Fibroblast of skin of left biceps (primary cell): ENCODE measurements at regions not wholly inside any gene's neighbourhood (a gene's known extent, or its start where the extent isn't known, plus 50 kb on each side); places are given as distances from the start of the nearest gene placed in this dataset.
"Not testable (repeated sequence)": the region's sequence is repeated elsewhere in the genome, so short reads cannot be mapped to it uniquely, and the experiment has no call there.

ENCODE experiments used
- DNase-seq, 2 experiments: peaks; one replicate each; pipeline ENCODE4 v3.0.0-alpha.2; 2013; ENCODE audit warnings: low read depth in 2 of 2

DNA sequence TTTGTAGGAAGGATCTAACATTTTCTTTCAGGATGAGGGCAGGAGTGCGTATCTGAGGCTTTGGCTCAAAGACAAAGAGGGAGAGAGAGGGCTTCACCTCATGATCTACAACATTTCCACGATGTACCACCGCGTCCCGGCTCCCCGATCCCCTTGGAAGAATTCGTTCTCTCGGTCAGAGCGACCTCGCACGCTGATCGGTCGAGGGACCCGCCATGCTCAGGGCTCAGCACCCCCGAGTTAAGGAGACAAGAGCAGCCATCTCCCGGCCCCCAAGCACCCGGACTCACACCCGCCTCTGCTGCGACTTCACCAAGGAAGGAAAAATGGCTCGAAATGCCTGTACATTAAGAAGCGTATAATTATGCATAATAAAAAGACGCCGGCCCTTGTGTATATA, 89.5 kb upstream of the RPL38 start:
- no peak for DNase-seq

DNA sequence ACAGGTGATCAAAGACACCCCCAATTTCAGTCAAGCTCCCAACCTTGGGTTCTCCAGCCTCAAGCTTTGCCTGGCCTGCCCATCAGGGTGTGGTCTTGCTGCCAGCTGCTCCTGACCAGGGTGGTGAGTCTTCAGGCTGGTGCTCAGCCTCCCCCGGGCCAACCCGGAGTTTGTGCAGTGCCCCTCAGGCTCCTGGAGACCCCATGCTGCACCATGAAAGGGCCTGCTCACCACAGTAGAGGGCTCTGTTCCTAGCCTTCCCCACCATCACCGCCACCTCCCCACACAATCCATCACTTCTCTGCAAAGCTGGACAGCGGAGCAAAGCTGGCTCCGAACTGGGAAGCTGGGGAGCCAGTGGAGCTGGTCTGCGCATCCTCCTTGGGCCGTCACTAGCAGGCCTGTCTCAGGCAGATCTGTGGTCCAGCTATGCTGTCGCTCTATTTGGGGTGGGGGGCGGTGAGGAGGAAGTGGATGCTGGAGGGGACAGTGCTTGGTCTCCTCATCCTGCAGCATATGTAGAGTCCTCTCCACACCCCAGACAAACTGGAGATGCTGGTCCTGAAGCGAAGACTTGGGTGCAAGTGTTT, 88.5 kb upstream of the RPL38 start:
- no peak for DNase-seq

DNA sequence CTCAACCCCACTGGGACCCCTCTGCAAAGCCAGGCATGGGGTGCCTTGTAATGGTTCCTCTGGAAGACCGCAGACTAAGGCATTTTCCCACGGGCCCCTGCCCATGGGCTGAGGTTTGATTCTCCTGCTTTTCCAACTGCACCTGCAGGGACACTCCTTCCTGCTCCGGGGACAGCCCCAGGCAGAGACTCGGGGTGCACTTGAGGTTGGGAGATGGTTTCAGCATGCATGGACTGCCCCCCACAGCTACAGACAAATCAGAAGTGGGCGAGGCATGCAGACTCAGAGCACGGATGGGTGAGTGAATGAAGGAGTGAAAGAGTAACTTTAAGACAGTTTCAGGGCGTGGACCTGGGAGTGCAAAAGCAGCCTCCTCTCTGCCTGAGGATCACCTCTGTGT, 87.9 kb upstream of the RPL38 start:
- no peak for DNase-seq

DNA sequence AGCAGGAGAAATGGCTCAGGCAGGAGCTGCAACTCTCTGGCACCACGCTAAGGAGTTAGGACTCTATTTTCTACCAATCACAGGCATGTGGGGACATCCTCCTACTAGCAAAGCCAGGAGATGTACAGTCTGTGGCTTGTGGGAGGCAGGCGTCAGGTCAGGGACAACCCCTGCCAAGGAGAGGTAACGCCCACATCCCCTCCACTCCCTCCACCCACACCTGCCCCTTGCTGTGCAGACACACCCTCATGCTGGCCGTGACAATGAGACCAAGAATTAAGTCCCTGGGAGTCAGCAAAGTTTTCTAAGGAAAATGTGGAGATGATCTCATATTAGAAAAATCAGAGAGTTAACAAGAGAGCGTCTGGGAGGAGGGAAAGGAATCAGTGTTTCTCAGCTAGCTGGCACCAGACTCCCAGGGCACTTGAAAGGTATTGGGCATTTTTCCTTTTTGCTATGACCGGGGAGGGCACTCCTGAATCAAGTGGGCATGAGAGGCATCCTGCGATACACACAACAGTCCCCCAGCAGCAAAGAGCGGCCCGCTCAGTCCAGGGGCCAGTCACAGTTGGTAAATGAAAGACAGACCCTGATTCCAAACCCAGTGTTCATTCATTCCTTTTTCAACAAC, 87.3 kb upstream of the RPL38 start:
- DNase-seq, result no peak

DNA sequence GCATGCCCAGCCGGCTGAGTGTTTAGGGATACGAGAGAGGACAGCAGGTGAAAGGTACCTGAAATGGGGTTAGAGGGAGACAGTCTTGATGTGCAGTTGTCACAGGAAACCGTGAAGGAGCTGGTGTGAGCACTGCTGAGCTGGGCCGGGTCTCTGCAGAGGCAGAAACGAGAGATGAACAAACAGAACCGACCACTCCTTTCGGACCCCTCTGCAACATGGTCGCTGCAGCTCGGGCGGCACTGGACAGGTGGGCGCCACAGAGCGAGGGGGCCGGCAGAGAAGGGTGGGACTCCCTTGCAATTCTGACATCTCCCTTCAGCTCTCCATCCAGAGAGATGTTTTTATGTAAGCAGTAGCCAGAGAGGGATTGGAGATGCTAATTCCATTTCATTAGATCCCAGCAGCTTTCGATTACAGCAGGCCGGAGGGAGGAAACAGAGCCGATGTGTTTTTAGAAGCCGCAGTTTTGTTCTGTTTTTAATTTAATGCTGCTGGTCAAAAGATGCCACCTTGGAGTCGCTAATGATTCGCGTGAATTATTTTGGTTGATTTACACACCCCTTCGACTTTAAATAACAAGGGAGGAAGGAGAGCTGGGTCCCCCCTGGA, 86.3 kb upstream of the RPL38 start:
- no peak for DNase-seq

DNA sequence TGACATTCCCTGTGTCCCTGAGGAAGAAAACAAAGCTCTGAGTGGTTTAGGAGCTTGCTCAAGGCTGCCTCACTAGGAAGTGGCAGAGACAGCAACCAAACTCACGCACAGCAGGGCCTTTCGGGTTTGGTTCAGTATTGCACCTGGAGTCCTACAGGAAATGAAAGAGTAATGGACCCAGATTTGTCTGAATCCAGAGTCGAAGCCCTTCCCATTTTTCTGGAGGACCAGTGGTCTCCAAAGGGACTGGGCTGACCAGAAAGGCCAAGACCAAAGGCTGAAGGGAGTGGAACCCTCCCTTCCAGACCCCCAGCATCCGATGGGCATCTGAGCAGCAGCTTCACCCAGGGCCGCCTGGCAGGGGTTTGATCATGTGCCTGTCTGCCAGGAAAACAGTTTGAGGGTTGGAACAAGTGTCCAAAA, 85.5 kb upstream of the RPL38 start:
- no peak for DNase-seq

- no peak for DNase-seq
Observed at GRCh38 chr17:74118504-74118903, 85.0 kb upstream of the RPL38 start.

DNA sequence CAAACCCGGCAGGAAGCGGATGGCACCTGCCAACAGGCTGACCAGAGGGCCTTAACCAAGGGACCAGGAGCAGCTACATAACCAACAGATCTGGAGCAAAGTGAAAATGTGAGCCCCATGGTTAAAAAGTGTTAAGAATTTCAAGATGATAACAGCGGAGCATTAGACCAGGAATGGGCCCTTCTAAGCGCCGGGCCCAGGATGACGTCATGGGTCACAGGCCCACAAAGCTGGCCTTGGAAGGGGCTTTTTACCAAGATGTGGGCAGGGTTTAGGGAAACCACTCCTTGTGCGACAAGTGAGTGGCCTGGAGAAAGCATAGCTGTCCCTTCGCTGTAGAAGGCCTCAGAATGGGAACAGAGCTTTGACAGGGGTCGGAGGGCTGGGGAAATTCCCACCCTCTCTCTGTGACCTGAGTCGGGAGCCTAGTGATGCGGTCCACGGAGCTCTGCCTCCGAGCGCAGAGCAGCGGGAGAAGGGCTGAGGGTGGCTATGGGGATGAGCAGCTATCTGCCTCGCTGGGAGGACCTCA, 84.4 kb upstream of the RPL38 start:
- no peak for DNase-seq

DNA sequence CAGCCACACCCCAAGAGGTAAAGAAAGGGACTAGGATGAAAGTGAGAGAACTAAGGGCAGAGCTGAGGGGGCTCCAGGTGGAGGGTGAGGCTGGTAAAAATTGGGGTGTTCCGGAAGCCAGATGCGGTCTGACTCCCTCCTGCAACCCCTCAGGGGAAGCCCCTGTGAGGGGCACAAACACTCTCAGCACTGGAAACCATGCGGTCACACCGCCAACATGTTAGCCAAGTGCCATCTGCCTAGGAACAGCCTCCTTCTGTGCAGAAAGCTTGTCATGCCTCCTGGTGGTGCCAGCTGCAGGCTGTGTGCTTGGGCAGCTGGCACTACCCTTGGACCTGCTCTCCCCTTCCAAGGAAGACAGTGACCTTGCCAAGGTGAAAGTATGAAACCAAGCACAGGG, 83.5 kb upstream of the RPL38 start:
- DNase-seq, result no peak

DNA sequence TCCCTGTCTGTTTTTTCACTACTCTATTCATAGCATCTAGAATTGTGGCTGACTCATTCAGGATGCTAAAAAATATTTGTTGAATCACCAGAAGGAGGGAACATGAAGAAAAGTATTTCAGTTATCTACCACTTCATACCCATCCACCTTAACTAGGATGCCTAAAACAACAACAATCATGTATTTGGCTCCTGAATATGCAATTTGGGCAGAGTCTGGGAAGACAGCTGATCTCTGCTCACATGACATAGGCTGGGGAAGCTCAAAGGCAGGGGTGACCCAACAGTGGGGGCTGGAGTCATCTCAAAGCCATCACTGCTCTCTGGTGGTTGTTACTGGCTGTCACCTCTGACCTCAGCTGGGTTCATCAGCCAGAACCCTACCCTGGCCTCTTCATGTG, 80.1 kb upstream of the RPL38 start:
- DNase-seq, result peak; percentile 28 to 34

DNA sequence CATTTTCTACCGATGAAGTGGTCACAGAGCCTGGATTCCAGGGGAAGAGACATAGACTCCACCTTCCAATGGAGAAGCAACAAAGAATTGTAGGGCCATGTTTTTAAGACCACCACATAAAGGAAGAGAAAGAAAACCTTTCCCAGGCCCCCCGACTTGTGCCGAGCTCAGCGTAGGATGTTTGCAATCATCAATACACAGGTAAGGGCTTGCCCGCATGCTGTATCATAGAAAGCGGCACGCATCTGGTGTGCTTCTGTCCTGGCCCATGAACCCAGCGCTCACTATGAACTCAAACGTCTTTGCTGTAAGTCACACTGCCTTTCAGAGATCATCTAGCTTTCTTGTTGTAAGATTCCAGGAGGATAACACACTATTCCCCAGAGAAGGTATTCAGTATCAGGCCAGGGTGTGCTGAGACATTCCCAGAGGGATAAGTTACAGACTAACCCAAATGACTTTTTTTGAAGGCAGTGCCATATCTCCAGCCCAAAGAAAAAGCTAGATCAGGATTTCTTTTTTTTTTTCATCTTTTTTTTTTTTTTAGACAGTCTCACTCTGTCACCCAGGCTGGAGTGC, 79.5 kb upstream of the RPL38 start:
- DNase-seq, result no peak

DNA sequence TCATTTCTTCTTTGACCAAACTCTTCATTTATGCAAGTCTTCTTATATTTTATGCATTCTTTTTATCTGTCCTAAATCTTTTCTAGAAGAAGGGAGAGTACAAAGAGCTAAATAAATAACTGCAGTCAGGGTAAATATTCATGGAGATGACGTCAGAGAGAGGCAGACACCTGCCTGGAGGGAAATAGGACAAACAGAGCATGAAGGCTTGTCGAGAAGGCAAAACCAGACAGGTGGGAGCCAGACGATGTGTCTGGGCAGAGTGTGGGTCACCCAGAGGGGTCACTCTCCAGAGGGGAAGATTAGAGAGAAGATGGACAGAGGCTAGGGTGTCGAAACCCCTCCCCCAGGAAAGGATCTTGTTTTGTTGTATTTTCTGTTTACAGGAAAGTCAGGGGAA, 78.3 kb upstream of the RPL38 start:
- no peak for DNase-seq

DNA sequence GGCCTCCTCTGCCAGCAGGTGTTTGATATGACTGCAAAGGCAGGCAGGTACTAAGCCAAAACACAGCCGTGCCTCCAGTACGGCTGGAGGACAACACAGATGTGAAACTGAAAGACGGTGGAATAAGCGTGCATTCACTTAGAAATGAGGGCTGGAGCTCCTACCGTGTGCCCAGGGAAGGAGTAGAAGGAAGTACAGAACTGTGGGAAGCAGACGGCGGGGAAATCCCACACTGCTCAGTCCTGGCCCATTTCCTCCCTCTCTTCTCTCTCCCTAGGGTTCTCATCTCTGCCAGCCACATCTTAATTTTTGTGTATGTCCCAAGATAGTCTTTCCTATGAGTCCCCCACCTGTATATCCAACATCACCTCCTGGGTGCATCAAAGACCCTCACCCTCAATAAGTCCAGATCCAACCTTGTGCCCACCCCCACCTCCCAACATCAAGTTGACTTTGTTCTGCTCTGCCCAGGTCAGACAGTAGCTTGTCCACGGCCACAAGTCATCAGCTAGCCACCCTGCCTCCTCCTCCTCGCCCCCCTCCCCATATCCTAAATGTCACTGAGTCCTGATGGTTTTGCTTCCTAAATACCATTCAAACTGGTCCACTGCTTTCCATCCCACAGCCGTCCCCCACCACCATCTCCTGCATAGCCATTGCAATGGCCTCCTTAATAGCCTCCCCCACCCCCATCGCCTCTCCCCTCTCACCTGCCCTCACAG, 77.1 kb upstream of the RPL38 start:
- DNase-seq, result no peak

DNA sequence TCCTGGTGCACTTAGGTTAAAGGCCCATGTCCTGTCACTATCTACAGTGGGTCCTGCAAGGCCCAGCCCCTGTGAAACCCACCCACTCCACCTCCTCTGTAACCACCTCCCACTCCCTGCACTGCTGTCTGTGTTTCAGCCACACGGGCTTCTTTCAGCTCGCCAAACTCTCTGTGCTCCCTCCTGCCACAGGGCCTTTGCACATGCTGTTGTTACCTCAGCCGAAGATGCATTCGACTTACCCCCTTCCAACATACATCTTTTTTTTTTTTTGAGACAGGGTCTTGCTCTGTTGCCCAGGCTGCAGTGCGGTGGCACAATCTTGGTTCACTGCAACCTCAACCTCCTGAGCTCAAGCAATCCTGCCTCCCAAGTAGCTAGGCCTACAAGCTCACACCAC, 76.5 kb upstream of the RPL38 start:
- DNase-seq, result no peak

- no peak for DNase-seq
Observed at GRCh38 chr17:74128456-74129211, 74.8 kb upstream of the RPL38 start.

GRCh38 chr17:74129800-74130199, 73.7 kb upstream of the RPL38 start:
- DNase-seq, result not testable (repeated sequence)

DNA sequence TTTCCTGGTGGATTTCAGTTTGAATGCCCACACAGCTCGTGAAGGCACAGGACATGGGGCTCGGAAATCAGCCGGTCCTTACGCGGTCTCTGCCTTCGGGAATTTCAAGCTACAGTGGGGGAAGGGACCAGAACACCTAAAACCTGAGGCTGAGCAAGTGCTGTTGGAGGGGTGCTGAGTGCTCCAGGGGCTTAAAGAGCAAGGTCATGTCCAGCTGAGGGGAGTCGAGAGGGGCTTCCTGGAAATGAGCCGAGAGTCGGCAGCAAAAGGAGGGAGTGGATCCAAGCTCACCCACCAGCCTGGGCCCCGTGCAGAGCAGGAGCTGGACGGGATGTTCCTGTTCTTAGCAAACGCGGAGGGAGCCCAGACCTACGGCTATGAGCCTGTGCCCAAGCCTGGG, 73.2 kb upstream of the RPL38 start:
- DNase-seq, result no peak

- DNase-seq, result no peak
Observed at GRCh38 chr17:74130841-74131240, 72.6 kb upstream of the RPL38 start.

GRCh38 chr17:74132354-74132753, 71.1 kb upstream of the RPL38 start:
- no peak for DNase-seq

GRCh38 chr17:74133740-74134139, 69.7 kb upstream of the RPL38 start:
- DNase-seq, result no peak

- DNase-seq, result not testable (repeated sequence)
Observed at GRCh38 chr17:74134234-74134633, 69.2 kb upstream of the RPL38 start.

DNA sequence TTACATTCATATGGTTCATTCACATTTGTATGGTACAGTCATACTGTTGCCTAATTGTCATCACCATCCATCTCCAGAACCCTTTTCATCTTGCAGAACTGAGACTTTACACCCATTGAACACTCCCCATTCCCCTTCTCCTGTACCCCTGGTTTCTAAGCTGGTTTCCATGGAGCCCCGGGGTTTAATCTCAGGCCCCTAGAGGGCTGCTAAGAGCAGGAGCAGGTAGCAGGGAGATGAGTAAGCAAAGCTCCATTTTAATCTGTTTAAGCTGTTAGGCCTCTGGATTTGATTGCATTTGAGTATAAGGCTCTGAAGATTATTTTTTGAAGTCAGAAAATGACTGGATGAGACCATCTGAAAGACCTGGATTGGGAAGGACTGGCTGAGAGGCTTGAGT, 68.5 kb upstream of the RPL38 start:
- DNase-seq, result no peak
